ENCODE measurements at regions not wholly inside any gene's neighbourhood (a gene's known extent, or its start where the extent isn't known, plus 50 kb on each side); places are given as distances from the start of the nearest gene placed in this dataset.

DNA sequence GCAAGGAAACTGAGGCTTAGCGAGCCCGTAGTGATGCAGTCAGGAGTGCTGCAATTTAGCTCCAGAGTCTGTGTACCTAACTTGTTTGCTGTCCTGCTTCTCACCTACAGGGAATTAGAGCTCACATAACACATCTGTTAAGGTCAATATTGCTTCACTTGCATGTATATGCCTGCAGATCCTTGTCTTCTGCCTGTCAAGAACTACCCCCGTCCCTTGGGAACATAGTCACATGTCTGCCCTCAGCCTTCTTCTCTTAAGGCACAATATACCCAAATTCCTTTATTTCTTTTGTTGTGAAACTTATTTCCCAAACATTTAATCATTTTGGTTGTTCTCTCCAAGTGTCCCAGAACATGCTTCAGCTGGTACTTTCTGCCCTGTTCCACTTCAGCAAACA is 103.3 kb upstream of the LEF1 start:
- TF ChIP-seq GATA2 (IDR thresholded peaks at IDR 0.05; ENCODE audit: low read depth, low read length) (no peak), GATA3 (IDR thresholded peaks at IDR 0.05; ENCODE audit: low read depth, low read length) (no peak)

DNA sequence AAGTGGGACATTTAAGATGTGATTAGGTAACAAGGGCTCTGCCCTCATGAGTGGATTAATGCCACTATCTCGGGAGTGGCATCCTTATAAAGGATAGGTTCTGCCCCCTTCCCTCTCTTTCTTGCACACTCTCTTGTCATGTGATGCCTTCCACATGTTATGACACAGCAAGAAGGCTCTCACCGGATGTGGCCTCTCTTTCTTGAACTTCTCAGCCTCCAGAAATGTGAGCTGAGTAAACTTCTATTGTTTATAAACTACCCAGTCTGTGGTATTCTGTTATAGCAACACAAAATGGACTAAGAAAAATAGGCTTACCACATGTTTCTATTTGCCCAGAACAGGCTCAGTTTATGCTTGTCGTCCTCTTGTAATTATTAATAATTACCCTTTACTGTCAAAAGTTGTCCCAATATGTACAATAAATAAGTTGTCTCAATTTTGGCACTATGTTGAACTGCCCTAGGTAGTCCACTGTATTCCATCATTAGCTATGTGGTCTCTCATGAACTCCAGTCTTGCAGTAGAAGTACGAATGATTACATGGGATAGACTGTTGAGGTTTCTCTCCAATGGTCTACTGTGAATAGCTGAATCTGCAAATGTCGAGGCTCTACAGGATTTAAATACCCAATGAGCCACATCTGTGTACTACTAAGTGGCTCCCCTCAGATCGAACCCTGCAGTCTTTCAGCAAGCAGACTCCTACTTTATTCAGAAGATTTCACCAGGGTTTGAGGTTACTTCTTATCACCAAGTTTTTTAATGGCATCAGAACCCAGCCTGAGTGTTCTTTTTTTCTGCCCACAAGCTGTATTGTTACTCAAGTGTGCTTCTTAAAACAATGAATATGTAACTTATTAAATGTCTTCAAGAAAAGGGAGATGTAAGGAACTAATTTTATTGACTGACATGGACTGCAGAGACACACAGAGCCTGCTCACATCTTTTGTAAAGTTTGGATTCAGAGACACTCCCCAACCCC is 102.0 kb upstream of the LEF1 start:
- TF ChIP-seq GATA3 (IDR thresholded peaks at IDR 0.05; ENCODE audit: low read depth, low read length) (no peak), GATA2 (IDR thresholded peaks at IDR 0.05; ENCODE audit: low read depth, low read length) (no peak)

DNA sequence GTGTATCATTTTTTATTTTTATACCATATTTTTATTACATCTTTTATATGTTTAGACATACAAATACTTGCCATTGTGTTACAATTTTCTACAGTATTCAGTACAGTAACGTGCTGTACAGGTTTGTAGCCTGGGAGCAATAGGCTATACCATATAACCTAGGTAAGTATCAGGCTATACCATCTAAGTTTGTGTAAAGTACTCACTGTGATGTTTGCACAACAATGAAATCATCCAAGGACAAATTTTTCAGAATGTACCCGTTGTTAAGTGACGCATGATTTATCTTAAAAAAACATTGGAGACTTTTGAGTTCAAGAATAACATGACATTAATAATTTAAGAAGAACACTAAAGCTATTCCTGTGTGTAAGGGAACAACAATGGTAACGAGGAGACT is 96.0 kb upstream of the LEF1 start:
- no peak for TF ChIP-seq GATA3 (IDR thresholded peaks at IDR 0.05; ENCODE audit: low read depth, low read length)
- no peak for TF ChIP-seq GATA2 (IDR thresholded peaks at IDR 0.05; ENCODE audit: low read depth, low read length)

DNA sequence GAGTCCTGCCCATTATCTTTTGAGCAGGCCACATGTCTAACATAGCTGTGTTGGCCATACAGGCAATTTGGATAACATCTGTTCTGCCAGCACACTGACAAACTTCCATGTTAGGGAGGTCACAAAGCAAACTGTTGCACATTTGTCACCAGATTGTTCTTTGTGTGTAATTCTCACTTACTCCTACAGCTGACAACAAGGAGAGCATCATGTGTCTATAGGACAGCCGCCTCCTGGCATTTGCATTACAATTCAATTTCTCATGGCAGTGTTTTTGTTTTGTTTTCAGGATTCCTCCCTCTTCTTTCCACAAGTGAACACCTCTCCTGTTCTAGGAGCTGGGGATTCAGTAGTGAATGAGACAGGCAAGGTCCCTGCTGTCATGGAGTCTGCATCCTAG is 94.3 kb upstream of the LEF1 start:
- TF ChIP-seq GATA2 (IDR thresholded peaks at IDR 0.05; ENCODE audit: low read depth, low read length) (no peak; the same call in 1 of the 2 replicates), GATA3 (IDR thresholded peaks at IDR 0.05; ENCODE audit: low read depth, low read length) (no peak)

DNA sequence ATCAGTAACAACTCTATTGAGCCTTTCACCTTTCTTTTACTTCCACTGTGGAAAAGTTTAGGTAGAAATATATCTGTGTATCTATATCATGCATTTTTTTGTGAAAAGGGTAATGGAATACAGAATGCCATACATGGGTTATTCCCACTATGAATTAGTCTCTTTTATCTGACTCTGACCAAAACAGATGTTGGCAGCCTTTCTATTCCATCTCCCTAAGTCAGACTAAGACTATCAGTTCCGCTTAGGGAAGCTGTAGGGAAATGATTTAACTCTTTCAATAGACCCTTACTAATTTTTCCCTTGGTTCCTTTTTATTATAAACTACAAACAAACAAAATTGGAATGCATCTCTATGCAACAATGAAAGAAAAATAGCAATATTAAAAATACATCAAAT is 92.3 kb upstream of the LEF1 start:
- no peak for TF ChIP-seq GATA3 (IDR thresholded peaks at IDR 0.05; ENCODE audit: low read depth, low read length)
- no peak for TF ChIP-seq GATA2 (IDR thresholded peaks at IDR 0.05; ENCODE audit: low read depth, low read length)

DNA sequence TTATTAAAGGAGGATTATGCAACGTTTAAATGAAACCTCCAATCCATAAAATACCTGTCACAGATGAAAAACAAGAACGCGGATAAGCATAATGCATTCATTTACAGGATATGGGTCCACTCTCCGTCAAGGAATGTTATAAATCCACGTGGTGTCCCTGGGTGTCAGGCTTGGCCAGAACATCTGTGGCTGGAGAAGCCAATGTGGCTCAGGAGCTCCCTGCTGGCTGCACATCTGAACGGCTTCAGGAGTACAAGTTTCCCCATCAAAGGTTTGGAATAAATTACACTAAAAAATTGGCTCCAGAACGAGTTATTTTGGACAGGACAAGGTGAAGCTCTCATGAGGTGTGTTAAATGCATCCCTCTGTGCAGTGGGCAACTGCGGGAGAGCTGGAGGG is 87.8 kb upstream of the LEF1 start:
- TF ChIP-seq GATA3 (IDR thresholded peaks at IDR 0.05; ENCODE audit: low read depth, low read length) (no peak), GATA2 (IDR thresholded peaks at IDR 0.05; ENCODE audit: low read depth, low read length) (no peak)

DNA sequence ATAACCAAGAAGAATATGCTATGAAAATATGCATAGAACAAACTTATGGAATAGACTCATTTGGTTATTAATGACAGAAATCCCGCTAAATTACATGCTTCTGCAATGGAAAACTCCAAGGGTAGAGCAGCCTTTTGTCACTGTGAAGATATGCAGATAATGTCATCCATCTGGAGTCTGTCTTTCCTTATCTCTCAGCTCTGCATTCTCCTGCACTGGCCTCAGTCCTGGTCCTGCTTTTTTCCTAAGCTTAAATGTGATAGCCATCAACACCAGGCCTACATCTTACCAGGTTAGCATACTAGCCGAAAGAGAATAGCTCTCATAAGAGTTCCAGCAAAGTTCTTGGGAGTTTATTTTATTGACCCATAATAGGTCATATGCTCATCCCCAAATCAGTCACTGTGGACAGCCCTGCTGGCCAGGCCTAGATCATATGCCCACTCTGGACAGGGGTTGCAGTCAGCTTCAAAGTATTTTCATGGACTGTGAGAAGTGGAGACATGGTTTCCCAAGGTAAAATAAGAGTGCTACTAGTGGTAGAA is 86.5 kb upstream of the LEF1 start:
- TF ChIP-seq GATA3 (IDR thresholded peaks at IDR 0.05; ENCODE audit: low read depth, low read length) (peak; percentile 99), GATA2 (IDR thresholded peaks at IDR 0.05; ENCODE audit: low read depth, low read length) (peak; percentile 100)

DNA sequence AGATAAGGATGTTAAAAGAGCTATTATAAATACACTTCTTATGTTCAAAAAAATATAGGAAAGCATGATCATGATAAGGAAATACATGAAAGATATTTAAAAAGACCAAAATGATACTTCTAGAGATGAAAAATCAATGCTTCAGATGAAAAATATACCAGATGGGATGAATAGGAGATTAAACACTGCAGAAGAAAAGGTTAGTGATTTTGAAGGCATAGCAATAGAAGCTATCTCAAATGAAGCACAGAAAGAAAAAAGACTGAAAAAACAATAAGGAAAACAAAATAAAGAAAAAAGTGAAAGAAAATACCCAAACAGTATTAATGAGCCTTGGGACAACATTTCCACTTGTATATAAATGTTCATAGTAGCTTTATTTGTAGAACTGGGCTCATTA is 80.7 kb upstream of the LEF1 start:
- TF ChIP-seq GATA3 (IDR thresholded peaks at IDR 0.05; ENCODE audit: low read depth, low read length) (no peak), GATA2 (IDR thresholded peaks at IDR 0.05; ENCODE audit: low read depth, low read length) (no peak)

DNA sequence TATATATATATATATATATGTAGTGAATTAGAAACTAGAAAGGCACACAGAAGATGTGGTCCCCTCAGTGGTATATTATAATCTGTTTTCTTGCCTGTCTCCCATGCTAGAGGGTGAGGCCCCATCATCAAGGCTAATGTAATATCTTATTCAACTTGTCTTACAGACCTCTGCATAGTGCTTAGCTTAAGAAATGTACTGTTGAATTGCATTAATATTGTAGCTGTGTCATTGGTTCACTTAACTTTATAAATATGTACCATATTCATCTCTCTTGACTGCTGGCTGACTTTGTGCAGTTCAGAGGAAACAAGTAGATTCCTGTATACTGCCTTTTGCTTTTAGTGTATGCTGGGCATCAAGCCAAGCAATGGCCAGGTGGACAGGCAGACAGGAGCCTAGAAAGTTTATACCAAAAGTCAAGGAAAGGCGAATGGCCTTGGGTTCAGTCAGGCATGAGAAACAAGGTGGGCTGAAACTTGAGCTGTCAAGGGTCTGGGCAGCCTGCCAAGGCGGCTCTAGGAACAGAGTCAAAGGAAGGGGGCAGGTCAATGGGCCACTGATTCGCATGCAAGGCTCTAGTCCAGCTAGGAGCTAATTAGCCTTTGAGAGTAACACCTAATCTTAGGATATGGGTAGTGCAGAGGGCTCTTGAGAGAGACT is 78.8 kb upstream of the LEF1 start:
- TF ChIP-seq GATA3 (IDR thresholded peaks at IDR 0.05; ENCODE audit: low read depth, low read length) (no peak), GATA2 (IDR thresholded peaks at IDR 0.05; ENCODE audit: low read depth, low read length) (no peak)

DNA sequence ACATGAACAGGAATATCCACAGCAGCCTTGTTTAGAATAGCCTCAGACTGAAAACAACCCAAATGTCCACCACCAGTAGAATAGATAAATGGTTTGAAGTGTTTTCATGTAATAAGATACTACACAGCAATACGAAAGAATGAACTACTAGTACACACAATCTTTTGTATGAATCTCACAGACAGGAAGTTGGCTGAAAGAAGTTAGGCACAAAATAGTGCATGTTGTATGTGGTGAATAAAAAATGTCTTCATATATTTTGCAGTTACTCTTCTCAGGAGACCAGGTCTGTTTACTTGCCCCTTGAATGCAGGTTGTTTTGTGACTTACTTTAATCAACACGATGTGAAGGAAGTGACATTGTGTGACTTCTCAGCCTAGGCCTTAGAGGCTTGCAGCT is 75.9 kb upstream of the LEF1 start:
- TF ChIP-seq GATA3 (IDR thresholded peaks at IDR 0.05; ENCODE audit: low read depth, low read length) (no peak), GATA2 (IDR thresholded peaks at IDR 0.05; ENCODE audit: low read depth, low read length) (no peak)

DNA sequence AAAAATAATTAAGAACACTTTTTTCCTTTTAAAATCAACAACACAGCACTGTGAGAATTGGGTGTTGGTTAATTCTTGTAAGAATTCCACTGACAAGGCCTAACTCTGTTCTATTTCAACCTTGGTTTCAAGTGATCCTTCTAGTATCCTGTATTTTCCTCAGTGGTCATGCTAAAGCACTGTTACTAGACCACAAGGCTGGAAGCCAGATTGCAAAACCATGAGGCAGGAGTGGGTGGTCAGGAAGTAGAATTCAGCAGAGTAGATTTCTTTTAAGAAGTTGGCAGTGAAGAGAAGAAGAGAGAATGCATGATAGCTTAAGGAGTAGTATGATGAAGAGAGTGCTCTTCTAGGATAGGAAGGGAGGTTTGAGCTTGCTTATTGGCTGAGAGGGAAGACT is 71.6 kb upstream of the LEF1 start:
- no peak for TF ChIP-seq GATA3 (IDR thresholded peaks at IDR 0.05; ENCODE audit: low read depth, low read length)
- no peak for TF ChIP-seq GATA2 (IDR thresholded peaks at IDR 0.05; ENCODE audit: low read depth, low read length)

DNA sequence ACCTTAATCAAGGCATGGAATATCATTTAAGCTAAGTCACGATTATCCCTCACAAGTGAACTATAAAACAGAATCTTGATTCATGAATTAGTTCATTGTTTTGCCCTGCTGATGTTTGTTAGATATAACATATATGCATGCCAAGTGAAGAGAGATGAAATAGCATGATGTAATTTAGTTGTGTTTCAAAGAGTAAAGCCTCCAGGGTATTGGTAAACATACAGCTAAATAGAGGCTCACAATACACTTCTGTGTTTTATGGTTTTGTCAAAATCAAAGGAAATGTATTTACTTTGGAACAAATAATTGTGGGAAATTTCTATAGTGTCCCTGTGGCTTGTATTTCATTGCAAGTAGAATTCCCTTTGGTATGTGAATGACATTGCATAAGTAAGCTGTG is 69.0 kb upstream of the LEF1 start:
- TF ChIP-seq GATA3 (IDR thresholded peaks at IDR 0.05; ENCODE audit: low read depth, low read length) (no peak), GATA2 (IDR thresholded peaks at IDR 0.05; ENCODE audit: low read depth, low read length) (no peak)

DNA sequence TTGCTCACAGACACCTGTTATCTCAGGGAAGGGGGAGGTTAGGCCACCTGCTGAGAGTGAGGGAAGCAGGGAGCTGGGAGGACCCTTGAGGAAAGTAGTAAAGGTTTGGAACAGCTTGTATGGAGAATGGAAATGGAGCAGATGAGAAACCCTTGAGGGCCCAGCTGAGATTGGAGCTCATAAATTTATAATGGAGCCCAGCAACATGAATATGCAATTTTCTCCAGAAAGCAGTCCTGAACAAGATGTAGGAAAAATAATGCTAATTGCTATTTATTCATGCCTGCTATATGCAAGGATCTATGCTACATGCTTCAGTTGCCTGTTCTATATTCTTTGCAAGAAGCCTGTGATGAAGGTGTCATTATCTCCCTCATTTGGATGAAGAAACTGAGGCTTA is 67.5 kb upstream of the LEF1 start:
- TF ChIP-seq GATA3 (IDR thresholded peaks at IDR 0.05; ENCODE audit: low read depth, low read length) (no peak), GATA2 (IDR thresholded peaks at IDR 0.05; ENCODE audit: low read depth, low read length) (no peak)

DNA sequence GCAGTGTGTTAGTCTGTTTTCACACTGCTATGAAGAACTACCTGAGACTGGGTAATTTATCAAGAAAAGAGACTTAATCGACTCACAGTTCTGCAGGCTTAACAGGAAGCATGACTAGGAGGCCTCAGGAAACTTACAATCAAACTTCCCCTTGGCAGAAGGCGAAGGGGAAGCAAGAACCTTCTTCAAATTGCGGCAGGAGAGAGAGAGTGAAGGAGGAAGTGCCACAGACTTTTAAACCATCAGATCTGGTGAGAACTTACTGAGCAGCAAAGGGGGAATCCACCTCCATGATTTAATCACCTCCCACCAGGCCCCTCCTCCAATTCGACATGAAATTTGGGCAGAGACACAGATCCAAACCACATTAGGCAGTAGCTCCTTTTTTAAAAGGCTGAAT is 59.2 kb upstream of the LEF1 start:
- TF ChIP-seq GATA2 (IDR thresholded peaks at IDR 0.05; ENCODE audit: low read depth, low read length) (no peak), GATA3 (IDR thresholded peaks at IDR 0.05; ENCODE audit: low read depth, low read length) (no peak)

All from SH-SY5Y (cell line).